ENCODE measurements at regions not wholly inside any gene's neighbourhood (a gene's known extent, or its start where the extent isn't known, plus 50 kb on each side); places are given as distances from the start of the nearest gene placed in this dataset.

GRCh38 chr2:181163139-181163538, 182.7 kb downstream of the UBE2E3 start:
- Histone ChIP-seq H3K9me3 (ENCODE audit: control insufficient read depth in 3 of 3, low read length in 3 of 3) (no peaks in the 10 kb centered on the region), H3K4me3 (ENCODE audit: low read length in 3 of 3) (no peak overlapping the region), H3K27me3 (ENCODE audit: control insufficient read depth in 3 of 3, insufficient read depth in 3 of 3, low read length in 3 of 3) (no peaks in the 10 kb centered on the region), H3K4me1 (ENCODE audit: control insufficient read depth in 3 of 3, insufficient read depth in 3 of 3, low read length in 3 of 3) (no peaks in the 10 kb centered on the region), H3K36me3 (ENCODE audit: control insufficient read depth in 3 of 3, insufficient read depth in 3 of 3, low read length in 3 of 3) (no peaks in the 10 kb centered on the region), H3K9ac (ENCODE audit: low read depth in 1 of 3, low read length in 3 of 3) (no peak overlapping the region), H3K27ac (ENCODE audit: low read depth, low read length) (no peak overlapping the region)

GRCh38 chr2:181163691-181164090, 183.3 kb downstream of the UBE2E3 start:
- Histone ChIP-seq H3K9ac (ENCODE audit: low read depth in 1 of 3, low read length in 3 of 3) (no peak overlapping the region), H3K27me3 (ENCODE audit: control insufficient read depth in 3 of 3, insufficient read depth in 3 of 3, low read length in 3 of 3) (no peaks in the 10 kb centered on the region), H3K36me3 (ENCODE audit: control insufficient read depth in 3 of 3, insufficient read depth in 3 of 3, low read length in 3 of 3) (no peaks in the 10 kb centered on the region), H3K4me3 (ENCODE audit: low read length in 3 of 3) (no peak overlapping the region), H3K9me3 (ENCODE audit: control insufficient read depth in 3 of 3, low read length in 3 of 3) (no peaks in the 10 kb centered on the region), H3K4me1 (ENCODE audit: control insufficient read depth in 3 of 3, insufficient read depth in 3 of 3, low read length in 3 of 3) (no peaks in the 10 kb centered on the region), H3K27ac (ENCODE audit: low read depth, low read length) (no peak overlapping the region)

DNA sequence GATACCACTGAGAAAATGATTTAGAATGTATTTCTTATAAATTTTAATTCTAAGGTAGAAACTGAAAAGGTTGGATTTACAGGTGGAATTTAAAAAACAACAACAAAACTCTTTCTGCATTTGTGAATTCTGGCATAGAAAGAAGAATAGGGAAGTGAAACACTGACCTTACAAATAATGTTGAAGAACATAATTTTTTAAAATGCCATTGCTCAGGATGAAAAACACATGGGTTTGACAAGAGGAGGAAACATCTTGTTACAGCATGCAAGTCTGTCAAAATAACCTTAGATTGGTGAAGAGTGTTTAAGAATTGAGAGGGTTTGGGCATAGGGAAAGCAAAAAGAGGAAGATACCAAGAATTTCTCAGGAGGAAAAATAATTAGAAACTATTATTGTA, 184.3 kb downstream of the UBE2E3 start:
- H3K36me3 ChIP-seq (ENCODE audit: control insufficient read depth in 3 of 3, insufficient read depth in 3 of 3, low read length in 3 of 3), result no peaks in the 10 kb centered on the region
- H3K9me3 ChIP-seq (ENCODE audit: control insufficient read depth in 3 of 3, low read length in 3 of 3), result no peaks in the 10 kb centered on the region
- no peak overlapping the region for H3K9ac ChIP-seq (ENCODE audit: low read depth in 1 of 3, low read length in 3 of 3)
- no peak overlapping the region for H3K4me3 ChIP-seq (ENCODE audit: low read length in 3 of 3)
- H3K4me1 ChIP-seq (ENCODE audit: control insufficient read depth in 3 of 3, insufficient read depth in 3 of 3, low read length in 3 of 3), result no peaks in the 10 kb centered on the region
- H3K27ac ChIP-seq (ENCODE audit: low read depth, low read length), result no peak overlapping the region
- no peaks in the 10 kb centered on the region for H3K27me3 ChIP-seq (ENCODE audit: control insufficient read depth in 3 of 3, insufficient read depth in 3 of 3, low read length in 3 of 3)

DNA sequence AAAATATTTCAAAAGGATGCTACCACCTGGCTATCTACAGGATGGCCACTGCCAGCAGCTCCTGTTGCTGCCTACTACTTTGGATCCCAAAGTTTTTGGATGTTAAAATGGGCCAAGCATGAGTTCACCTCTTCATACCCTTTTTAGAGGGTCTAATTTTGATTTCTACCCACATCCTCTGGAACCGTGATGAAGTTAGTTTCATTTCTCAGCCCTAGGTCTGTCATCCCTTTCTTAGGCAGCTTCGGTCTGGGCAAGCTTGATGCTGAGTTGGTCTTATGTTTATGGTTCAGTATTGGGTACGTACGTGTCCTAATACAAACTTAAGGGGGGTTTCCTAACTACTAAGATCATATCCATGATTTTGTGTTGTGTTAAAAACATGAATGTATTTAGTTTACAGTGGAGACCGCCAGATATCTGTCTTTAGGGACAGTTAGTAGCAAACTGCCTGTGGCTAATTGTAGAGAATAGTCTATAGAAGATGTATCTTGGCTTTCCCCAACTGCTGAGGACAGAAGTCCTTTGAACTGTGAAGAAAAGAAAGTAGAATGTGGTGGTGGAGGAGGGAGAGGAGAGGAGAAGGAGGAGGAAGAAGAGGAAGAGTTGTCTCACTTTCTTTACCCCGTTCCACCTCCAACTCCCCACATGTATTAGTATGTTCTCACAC, 184.9 kb downstream of the UBE2E3 start:
- Histone ChIP-seq H3K9me3 (ENCODE audit: control insufficient read depth in 3 of 3, low read length in 3 of 3) (no peaks in the 10 kb centered on the region), H3K27me3 (ENCODE audit: control insufficient read depth in 3 of 3, insufficient read depth in 3 of 3, low read length in 3 of 3) (no peaks in the 10 kb centered on the region), H3K4me1 (ENCODE audit: control insufficient read depth in 3 of 3, insufficient read depth in 3 of 3, low read length in 3 of 3) (no peaks in the 10 kb centered on the region), H3K36me3 (ENCODE audit: control insufficient read depth in 3 of 3, insufficient read depth in 3 of 3, low read length in 3 of 3) (no peaks in the 10 kb centered on the region), H3K9ac (ENCODE audit: low read depth in 1 of 3, low read length in 3 of 3) (no peak overlapping the region), H3K4me3 (ENCODE audit: low read length in 3 of 3) (no peak overlapping the region), H3K27ac (ENCODE audit: low read depth, low read length) (no peak overlapping the region)

DNA sequence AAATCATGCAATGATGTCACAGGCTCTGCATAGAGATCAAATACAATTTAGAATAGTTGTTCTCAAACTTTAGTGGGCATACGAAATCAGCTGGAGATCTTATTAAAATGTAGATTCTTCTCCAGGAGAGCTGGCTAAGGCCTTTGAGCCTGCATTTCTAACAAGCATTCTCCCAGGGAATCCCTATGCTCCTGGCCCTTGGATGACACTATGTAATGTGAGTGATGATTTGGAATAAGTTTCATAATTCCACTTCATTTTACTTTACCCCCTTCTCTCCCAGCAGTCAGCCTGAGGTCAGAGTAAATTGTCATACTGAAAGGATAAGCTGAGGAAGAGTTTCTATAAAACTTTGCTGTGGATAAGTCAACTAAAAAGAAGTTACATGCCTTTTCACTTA, 189.1 kb downstream of the UBE2E3 start:
- Histone ChIP-seq H3K4me3 (ENCODE audit: low read length in 3 of 3) (no peak overlapping the region), H3K27me3 (ENCODE audit: control insufficient read depth in 3 of 3, insufficient read depth in 3 of 3, low read length in 3 of 3) (no peaks in the 10 kb centered on the region), H3K36me3 (ENCODE audit: control insufficient read depth in 3 of 3, insufficient read depth in 3 of 3, low read length in 3 of 3) (no peaks in the 10 kb centered on the region), H3K9ac (ENCODE audit: low read depth in 1 of 3, low read length in 3 of 3) (no peak overlapping the region), H3K9me3 (ENCODE audit: control insufficient read depth in 3 of 3, low read length in 3 of 3) (no peaks in the 10 kb centered on the region), H3K27ac (ENCODE audit: low read depth, low read length) (no peak overlapping the region), H3K4me1 (ENCODE audit: control insufficient read depth in 3 of 3, insufficient read depth in 3 of 3, low read length in 3 of 3) (no peaks in the 10 kb centered on the region)

DNA sequence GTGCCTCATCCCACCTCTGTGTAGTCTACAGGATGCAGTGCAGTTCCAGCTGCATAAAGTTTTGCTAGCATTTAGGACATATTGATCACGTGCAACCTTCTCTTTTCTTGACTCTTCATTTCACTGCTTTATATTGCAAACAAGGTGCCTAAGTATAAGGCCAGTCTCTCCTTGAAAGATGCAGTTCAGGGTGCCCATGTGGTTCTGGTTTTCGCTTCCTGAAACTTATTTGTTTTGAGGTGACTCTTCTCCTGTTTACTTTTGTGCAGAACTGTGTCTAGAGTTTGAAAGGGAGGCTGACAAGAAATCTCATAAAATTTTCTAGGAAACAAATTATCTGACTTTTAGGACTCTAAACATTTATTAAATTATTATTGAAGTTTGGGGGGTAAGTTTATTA, 189.9 kb downstream of the UBE2E3 start:
- Histone ChIP-seq H3K9ac (ENCODE audit: low read depth in 1 of 3, low read length in 3 of 3) (no peak overlapping the region), H3K4me1 (ENCODE audit: control insufficient read depth in 3 of 3, insufficient read depth in 3 of 3, low read length in 3 of 3) (peaks cover 0 to 5% (median 0%) of the 10 kb centered on the region in 3 donors), H3K27me3 (ENCODE audit: control insufficient read depth in 3 of 3, insufficient read depth in 3 of 3, low read length in 3 of 3) (no peaks in the 10 kb centered on the region), H3K4me3 (ENCODE audit: low read length in 3 of 3) (no peak overlapping the region), H3K27ac (ENCODE audit: low read depth, low read length) (no peak overlapping the region), H3K9me3 (ENCODE audit: control insufficient read depth in 3 of 3, low read length in 3 of 3) (no peaks in the 10 kb centered on the region), H3K36me3 (ENCODE audit: control insufficient read depth in 3 of 3, insufficient read depth in 3 of 3, low read length in 3 of 3) (no peaks in the 10 kb centered on the region)

DNA sequence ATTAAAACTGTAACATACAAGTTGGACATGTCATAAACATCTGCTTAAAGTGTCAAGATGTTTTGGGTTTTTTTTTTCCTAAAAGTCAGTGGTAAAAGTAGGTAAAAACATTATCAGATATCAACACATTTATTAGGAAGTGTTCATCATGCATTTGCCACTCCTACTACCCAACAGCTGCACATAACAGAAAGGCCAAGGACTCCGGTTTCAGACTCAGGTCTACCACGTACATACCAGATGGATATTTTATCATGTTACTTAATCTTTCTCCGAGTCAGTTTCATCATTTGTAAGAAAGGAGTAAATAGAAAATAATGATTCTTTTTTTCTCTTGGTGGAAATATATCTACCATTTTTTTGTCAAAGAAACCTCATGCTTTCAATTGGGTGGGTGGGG, 192.3 kb downstream of the UBE2E3 start:
- Histone ChIP-seq H3K9ac (ENCODE audit: low read depth in 1 of 3, low read length in 3 of 3) (no peak overlapping the region), H3K4me1 (ENCODE audit: control insufficient read depth in 3 of 3, insufficient read depth in 3 of 3, low read length in 3 of 3) (peaks cover 0 to 8% (median 0%) of the 10 kb centered on the region in 3 donors), H3K4me3 (ENCODE audit: low read length in 3 of 3) (no peak overlapping the region), H3K36me3 (ENCODE audit: control insufficient read depth in 3 of 3, insufficient read depth in 3 of 3, low read length in 3 of 3) (no peaks in the 10 kb centered on the region), H3K9me3 (ENCODE audit: control insufficient read depth in 3 of 3, low read length in 3 of 3) (no peaks in the 10 kb centered on the region), H3K27ac (ENCODE audit: low read depth, low read length) (no peak overlapping the region), H3K27me3 (ENCODE audit: control insufficient read depth in 3 of 3, insufficient read depth in 3 of 3, low read length in 3 of 3) (no peaks in the 10 kb centered on the region)

DNA sequence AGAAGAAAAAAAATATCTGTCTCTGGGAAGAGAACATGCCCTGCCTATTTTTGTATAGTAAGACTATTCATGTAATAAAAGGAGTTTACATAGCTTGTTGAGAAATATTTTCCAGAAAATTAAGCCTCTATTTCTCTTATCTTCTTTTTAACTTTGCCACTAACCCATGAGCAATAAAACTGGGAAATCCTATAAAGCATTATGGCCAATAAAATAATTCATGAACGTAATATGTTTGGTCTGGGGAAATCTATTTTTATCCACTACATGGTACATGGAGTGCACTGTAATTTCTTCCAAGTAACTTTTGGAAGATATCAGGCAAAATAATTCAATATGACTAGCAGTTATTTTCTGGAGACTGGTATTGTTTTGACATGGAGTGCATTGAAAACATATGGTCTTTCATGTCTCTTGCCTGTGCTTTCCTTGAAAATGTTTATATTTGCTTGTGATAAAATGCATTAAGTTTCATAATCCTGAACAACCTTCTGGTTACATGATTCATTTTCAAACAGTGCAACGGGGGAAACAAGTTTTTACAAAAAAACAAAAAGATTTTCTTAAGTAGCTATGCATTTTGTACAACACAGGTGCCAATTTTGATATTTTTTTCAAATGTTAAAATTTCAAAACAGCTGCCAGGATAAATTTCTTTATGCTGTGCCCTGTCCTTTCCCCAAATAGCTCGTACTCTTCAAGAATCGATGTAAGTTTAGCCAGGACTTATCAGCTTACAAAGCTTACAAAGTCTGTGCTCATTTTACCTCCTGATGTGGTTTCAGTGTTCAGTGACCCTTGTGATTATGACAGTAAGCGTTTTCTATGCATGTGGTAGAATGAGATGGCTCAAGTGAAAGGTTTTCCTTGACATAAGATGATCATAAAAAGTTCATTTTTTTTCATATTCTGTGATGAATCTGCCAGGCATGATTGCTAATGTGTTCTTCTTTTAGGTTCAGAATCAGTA, 194.5 kb downstream of the UBE2E3 start:
- Histone ChIP-seq H3K36me3 (ENCODE audit: control insufficient read depth in 3 of 3, insufficient read depth in 3 of 3, low read length in 3 of 3) (no peaks in the 10 kb centered on the region), H3K4me3 (ENCODE audit: low read length in 3 of 3) (no peak overlapping the region), H3K9me3 (ENCODE audit: control insufficient read depth in 3 of 3, low read length in 3 of 3) (no peaks in the 10 kb centered on the region), H3K27ac (ENCODE audit: low read depth, low read length) (peak overlapping the region; percentile 16), H3K4me1 (ENCODE audit: control insufficient read depth in 3 of 3, insufficient read depth in 3 of 3, low read length in 3 of 3) (peaks cover 0 to 8% (median 0%) of the 10 kb centered on the region in 3 donors), H3K27me3 (ENCODE audit: control insufficient read depth in 3 of 3, insufficient read depth in 3 of 3, low read length in 3 of 3) (no peaks in the 10 kb centered on the region), H3K9ac (ENCODE audit: low read depth in 1 of 3, low read length in 3 of 3) (peak overlapping the region in 1 of 3 donors; percentile 12)

GRCh38 chr2:181176540-181176939, 196.1 kb downstream of the UBE2E3 start:
- Histone ChIP-seq H3K4me3 (ENCODE audit: low read length in 3 of 3) (no peak overlapping the region), H3K9me3 (ENCODE audit: control insufficient read depth in 3 of 3, low read length in 3 of 3) (no peaks in the 10 kb centered on the region), H3K9ac (ENCODE audit: low read depth in 1 of 3, low read length in 3 of 3) (no peak overlapping the region), H3K36me3 (ENCODE audit: control insufficient read depth in 3 of 3, insufficient read depth in 3 of 3, low read length in 3 of 3) (no peaks in the 10 kb centered on the region), H3K27me3 (ENCODE audit: control insufficient read depth in 3 of 3, insufficient read depth in 3 of 3, low read length in 3 of 3) (no peaks in the 10 kb centered on the region), H3K27ac (ENCODE audit: low read depth, low read length) (no peak overlapping the region), H3K4me1 (ENCODE audit: control insufficient read depth in 3 of 3, insufficient read depth in 3 of 3, low read length in 3 of 3) (peaks cover 0 to 8% (median 0%) of the 10 kb centered on the region in 3 donors)

DNA sequence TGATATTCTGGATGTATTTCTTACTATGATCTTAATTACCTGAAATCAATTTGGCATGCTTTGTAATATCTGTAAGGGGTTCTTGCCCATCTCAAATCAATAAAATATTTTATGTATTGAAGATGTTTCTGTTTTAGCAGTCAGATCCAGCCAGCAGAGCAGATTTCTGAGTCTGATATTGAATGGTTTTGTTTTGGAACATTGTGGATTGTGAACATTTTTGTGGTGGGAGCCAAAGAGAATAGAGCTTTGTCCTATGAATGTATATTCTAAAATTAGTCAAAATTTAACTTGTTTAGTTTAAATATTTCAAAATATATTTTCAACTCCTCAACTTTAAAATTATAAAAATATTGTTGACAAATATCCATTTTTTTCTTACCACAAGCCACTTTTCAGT, 197.0 kb downstream of the UBE2E3 start:
- no peak overlapping the region for H3K27ac ChIP-seq (ENCODE audit: low read depth, low read length)
- H3K9ac ChIP-seq (ENCODE audit: low read depth in 1 of 3, low read length in 3 of 3), result no peak overlapping the region
- no peak overlapping the region for H3K4me3 ChIP-seq (ENCODE audit: low read length in 3 of 3)
- peaks cover 0 to 8% (median 0%) of the 10 kb centered on the region in 3 donors for H3K4me1 ChIP-seq (ENCODE audit: control insufficient read depth in 3 of 3, insufficient read depth in 3 of 3, low read length in 3 of 3)
- no peaks in the 10 kb centered on the region for H3K9me3 ChIP-seq (ENCODE audit: control insufficient read depth in 3 of 3, low read length in 3 of 3)
- no peaks in the 10 kb centered on the region for H3K27me3 ChIP-seq (ENCODE audit: control insufficient read depth in 3 of 3, insufficient read depth in 3 of 3, low read length in 3 of 3)
- no peaks in the 10 kb centered on the region for H3K36me3 ChIP-seq (ENCODE audit: control insufficient read depth in 3 of 3, insufficient read depth in 3 of 3, low read length in 3 of 3)
